GM21576 (cell line): ENCODE measurements at regions not wholly inside any gene's neighbourhood (a gene's known extent, or its start where the extent isn't known, plus 50 kb on each side); places are given as distances from the start of the nearest gene placed in this dataset.
"Not testable (repeated sequence)": the region's sequence is repeated elsewhere in the genome, so short reads cannot be mapped to it uniquely, and the experiment has no call there.

Source experiments
- ATAC-seq: cut with Tn5 transposase; IDR thresholded peaks from one replicate; pipeline ENCODE4 v1.9.1; 2021; ENCODE audit warnings: mild to moderate bottlenecking, moderate library complexity; ENCODE audit not compliant: unreplicated experiment

- ATAC-seq: no peak
Measured at GRCh38 chr12:9342614-9343353, 134.6 kb upstream of the PZP start.

DNA sequence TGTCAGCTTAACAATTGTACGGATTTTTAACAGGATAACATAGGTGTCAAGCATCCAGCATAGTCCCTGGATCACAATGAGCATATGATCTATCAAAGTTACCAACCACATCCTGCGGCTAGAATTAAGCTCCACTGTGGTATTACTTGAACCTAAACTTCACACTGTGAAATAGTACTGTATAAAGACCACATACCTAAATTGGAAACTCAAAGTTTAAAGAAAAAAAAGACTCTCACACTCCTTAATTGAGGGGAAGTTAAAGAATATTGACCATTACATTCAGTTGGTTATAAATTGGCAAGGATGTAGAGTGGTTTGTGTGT, 133.0 kb upstream of the PZP start:
- ATAC-seq: no peak

DNA sequence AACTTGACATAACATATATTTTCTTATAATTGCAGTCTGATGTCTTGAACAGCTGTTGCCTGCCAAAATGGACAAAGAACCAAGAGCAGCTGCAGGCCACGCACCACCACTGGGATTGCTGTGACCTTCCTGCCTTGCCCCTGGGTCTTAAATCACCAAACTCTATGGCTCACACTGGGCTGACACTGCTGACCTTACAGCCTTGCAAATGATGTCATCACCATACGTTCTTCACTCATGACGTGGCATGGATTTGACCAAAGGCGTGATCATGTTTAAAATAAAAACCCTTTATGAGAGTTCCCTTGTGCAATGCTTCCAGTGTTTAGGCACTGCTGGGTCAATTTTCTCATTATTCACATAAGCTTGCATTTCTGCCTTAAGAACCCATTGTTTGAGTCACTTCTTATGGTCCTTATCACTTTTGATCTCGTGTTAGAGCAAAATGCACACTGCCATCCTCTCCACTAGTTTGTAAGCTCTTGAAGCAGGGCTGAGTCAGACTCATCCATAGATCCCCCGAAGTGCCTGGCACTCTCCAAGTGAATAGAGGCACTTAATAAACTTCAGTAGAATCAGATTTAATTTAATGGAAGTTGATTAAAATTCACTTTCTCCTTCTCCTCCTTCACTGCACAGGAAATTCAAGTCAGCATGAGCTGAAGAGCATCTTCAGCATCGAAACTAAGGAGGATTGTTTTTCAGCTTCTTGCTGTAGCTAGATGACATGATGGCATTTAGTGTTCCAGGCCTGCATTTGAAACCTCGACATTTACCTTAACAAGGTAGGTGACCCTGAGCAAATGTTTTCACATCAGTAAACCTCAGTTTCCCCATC, 132.4 kb upstream of the PZP start:
- no peak for ATAC-seq

GRCh38 chr12:9337656-9338055, 129.5 kb upstream of the PZP start:
- ATAC-seq: no peak

- not testable (repeated sequence) for ATAC-seq
Measured at GRCh38 chr12:9336375-9337011, 128.3 kb upstream of the PZP start.

DNA sequence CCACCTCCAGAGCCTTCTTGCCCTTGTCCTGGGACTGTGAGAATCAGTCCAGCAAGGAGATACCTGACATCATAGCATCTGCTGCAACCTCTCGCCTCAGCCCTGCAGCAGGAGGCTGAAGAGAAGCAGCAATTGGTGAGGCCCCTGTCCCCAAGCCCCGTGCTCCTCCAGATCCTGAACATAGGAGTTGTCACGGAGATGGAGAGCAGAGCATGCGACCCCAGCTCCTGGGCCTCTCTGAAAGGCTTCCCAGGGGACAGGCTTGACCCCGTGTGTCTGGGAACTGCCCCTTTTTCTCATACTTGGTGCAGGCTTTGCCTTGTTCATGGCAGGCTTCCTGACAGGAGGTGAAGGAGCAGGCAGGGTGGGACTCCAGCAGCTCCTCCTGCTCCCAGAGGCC, 127.7 kb upstream of the PZP start:
- no peak for ATAC-seq

- no peak for ATAC-seq
Measured at GRCh38 chr12:9334964-9335363, 126.8 kb upstream of the PZP start.

DNA sequence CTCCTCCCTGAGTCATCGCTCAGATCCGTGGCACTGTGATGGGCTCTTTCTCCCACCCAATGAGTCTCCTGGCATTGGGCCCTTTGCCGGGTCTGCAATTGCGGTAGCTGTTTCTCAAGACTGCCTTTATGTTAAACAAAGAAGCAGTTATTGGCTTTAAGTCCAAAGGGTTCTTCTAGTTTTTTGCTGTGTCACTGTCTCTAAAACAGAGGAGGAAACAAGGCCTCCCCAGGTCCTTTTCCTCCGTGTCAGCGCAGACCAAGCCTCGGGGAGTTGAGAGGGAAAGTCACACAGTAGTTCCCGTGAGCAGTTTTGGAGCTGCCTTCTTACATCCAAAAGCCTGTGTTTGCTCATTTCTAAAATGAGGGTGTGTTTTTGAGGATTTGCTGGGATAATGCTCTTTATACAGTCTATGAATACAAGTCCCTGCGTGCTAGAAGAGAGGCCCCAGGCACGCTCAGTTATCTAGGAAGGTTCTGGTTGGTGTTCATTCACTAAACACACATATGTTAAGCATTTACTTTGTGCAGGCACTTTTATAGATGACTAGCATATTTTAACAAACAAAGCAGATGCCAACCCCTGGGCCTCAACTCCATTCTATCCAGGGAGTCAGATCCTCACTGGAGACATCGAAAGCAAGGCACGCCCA, 126.0 kb upstream of the PZP start:
- no peak for ATAC-seq

DNA sequence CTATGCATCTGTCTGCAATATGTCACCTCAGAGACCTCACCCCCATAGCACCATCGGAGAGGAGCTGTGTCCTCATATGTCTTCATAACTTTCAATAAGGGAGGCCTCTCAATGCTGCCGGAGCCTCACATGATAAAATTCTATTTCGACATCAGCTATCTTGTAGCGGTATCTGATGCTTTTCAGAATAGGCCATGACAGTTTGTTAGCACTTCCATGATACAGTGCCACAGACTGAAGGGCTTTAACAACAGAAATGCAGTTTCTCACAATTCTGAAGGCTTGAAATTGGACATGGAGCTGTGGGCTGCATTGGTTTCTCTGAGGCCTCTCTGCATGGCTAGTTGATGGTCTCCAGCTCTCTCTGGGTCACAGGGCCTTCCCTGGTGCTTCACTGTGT, 125.0 kb upstream of the PZP start:
- ATAC-seq: no peak

GRCh38 chr12:9332564-9332963, 124.4 kb upstream of the PZP start:
- ATAC-seq: no peak

- no peak for ATAC-seq
Measured at GRCh38 chr12:9331218-9331626, 123.0 kb upstream of the PZP start.

DNA sequence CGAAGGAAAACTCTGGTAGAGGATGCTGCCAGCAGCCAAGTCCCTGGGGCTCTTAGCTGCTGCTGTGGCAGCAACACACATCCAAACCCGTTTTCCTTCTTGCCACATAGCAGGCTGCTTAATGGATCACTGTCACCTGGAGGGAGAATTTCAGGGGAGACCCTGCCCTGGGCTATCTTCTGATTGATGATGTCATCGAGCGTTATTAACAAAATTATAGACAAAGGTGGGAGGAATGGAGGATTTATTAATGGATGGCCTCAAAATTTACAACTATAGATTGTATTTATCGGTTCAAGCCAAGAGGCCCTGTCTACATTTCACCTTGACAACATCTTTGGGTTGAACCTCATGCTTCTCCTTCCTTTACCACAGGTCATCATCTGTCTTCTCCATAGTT, 120.8 kb upstream of the PZP start:
- no peak for ATAC-seq

DNA sequence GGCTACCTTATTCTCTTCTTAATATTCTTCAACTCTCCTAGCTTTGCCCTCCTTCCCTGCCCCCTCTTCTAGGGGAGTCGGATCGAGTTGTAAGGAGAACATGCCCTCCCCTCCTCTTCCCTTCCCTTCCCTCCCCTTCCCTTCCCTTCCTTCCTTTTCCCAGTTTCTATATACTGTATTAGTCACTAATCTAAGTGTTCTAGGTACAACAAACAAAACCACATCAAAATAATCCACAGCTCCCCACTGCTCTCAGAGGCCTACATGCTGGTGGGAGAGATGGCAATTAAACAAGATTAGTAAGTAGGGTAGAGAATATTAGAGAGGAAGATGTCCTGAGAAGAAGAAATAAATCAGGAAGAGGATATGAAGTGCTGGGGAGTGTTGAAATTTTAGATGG, 119.9 kb upstream of the PZP start:
- ATAC-seq: no peak

GRCh38 chr12:9327320-9327719, 119.1 kb upstream of the PZP start:
- ATAC-seq: no peak

GRCh38 chr12:9326849-9327248, 118.7 kb upstream of the PZP start:
- not testable (repeated sequence) for ATAC-seq

- ATAC-seq: no peak
Measured at GRCh38 chr12:9326085-9326484, 117.9 kb upstream of the PZP start.

DNA sequence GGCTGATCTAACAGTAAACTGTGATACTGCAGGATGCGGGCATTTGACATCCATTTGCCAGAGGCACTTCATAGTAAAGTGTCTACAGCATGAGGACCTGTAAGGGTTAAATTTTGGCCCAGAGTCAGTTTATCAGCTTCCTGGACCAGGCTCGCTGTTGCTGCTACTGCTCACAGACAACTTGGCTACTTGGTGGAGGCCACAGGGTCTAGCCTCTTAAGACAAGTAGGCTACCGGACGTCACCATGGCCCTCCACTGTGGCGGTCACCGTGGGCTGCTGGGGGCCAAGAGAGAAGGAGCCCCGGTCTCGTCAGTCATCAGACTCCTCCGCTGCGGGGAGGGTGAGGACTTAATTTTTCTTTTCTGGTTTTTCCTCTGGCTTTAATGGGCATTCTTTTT, 117.3 kb upstream of the PZP start:
- no peak for ATAC-seq

- ATAC-seq: no peak
Measured at GRCh38 chr12:9324782-9325181, 116.6 kb upstream of the PZP start.

GRCh38 chr12:9323144-9323681, 115.0 kb upstream of the PZP start:
- ATAC-seq: no peak

- no peak for ATAC-seq
Measured at GRCh38 chr12:9319842-9320173, 111.6 kb upstream of the PZP start.

GRCh38 chr12:9319044-9319841, 111.0 kb upstream of the PZP start:
- ATAC-seq: no peak
